Activated CD4-positive, alpha-beta T cell treated with anti-CD3 and anti-CD28 coated beads, Interleukin-2, amount 10 ng/mL, durations not matched to agents 24 days and 14 days (primary cell): ENCODE measurements at regions not wholly inside any gene's neighbourhood (a gene's known extent, or its start where the extent isn't known, plus 50 kb on each side); places are given as distances from the start of the nearest gene placed in this dataset.

Source experiments
- DNase-seq: peaks from one replicate; pipeline ENCODE4 v3.0.0; 2022
- H3K27ac Mint-ChIP-seq: one replicate; pipeline ENCODE4 v1.8.0; 2022; ENCODE audit warnings: mild to moderate bottlenecking, mixed read lengths
- H3K27me3 Mint-ChIP-seq: one replicate; pipeline ENCODE4 v1.8.0; 2022; ENCODE audit warnings: mixed read lengths
- H3K36me3 Mint-ChIP-seq: one replicate; pipeline ENCODE4 v1.8.0; 2022; ENCODE audit warnings: low read depth, mild to moderate bottlenecking, mixed read lengths
- H3K4me1 Mint-ChIP-seq: one replicate; pipeline ENCODE4 v1.8.0; 2021; ENCODE audit warnings: mixed read lengths
- H3K4me3 Mint-ChIP-seq: one replicate; pipeline ENCODE4 v1.8.0; 2022; ENCODE audit warnings: mild to moderate bottlenecking, moderate library complexity, mixed read lengths
- H3K9me3 Mint-ChIP-seq: one replicate; pipeline ENCODE4 v1.8.0; 2021; ENCODE audit warnings: mixed read lengths
- intact Hi-C: fragments of 100-400 bp; cut with micrococcal nuclease; formaldehyde crosslinking; loops from one replicate; pipeline ENCODE4 v1.15.1; 2023

GRCh38 chr3:113079218-113079961, 88.6 kb downstream of the GTPBP8 start:
- H3K4me3 Mint-ChIP-seq, result no peak overlapping the region
- H3K27ac Mint-ChIP-seq, result no peak overlapping the region
- no peaks in the 10 kb centered on the region for H3K4me1 Mint-ChIP-seq
- no peaks in the 10 kb centered on the region for H3K36me3 Mint-ChIP-seq
- DNase-seq, result no peak
- intact Hi-C loops, result no loop called here
- H3K9me3 Mint-ChIP-seq, result no peaks in the 10 kb centered on the region
- H3K27me3 Mint-ChIP-seq, result no peaks in the 10 kb centered on the region

- Mint-ChIP-seq H3K36me3 (no peaks in the 10 kb centered on the region), H3K4me1 (peaks cover 7% of the 10 kb centered on the region), H3K4me3 (no peak overlapping the region)
Measured at GRCh38 chr3:113084777-113085176, 94.0 kb downstream of the GTPBP8 start.

GRCh38 chr3:113086560-113087461, 96.0 kb downstream of the GTPBP8 start:
- intact Hi-C loops, result no loop called here
- Mint-ChIP-seq H3K9me3 (no peaks in the 10 kb centered on the region), H3K27ac (no peak overlapping the region), H3K4me1 (peaks cover 7% of the 10 kb centered on the region), H3K36me3 (no peaks in the 10 kb centered on the region), H3K27me3 (no peaks in the 10 kb centered on the region), H3K4me3 (no peak overlapping the region)
- no peak for DNase-seq

More at GRCh38 chr3:113084777-113085176, 94.0 kb downstream of the GTPBP8 start:
- Mint-ChIP-seq H3K9me3 (no peaks in the 10 kb centered on the region), H3K27ac (no peak overlapping the region), H3K27me3 (no peaks in the 10 kb centered on the region)
- no peak for DNase-seq
- intact Hi-C loops, result no loop called here

GRCh38 chr3:113088616-113089015, 97.8 kb downstream of the GTPBP8 start:
- Mint-ChIP-seq H3K4me3 (no peak overlapping the region), H3K36me3 (no peaks in the 10 kb centered on the region), H3K9me3 (no peaks in the 10 kb centered on the region), H3K27me3 (no peaks in the 10 kb centered on the region), H3K27ac (no peak overlapping the region), H3K4me1 (peaks cover 7% of the 10 kb centered on the region)
- no peak for DNase-seq
- intact Hi-C loops, result no loop called here

- Mint-ChIP-seq H3K27me3 (peaks cover 2% of the 10 kb centered on the region), H3K9me3 (no peaks in the 10 kb centered on the region), H3K4me1 (peaks cover 7% of the 10 kb centered on the region), H3K36me3 (no peaks in the 10 kb centered on the region), H3K4me3 (no peak overlapping the region), H3K27ac (no peak overlapping the region)
- no peak for DNase-seq
- intact Hi-C loops, result no loop called here
Measured at GRCh38 chr3:113091417-113091816, 100.6 kb downstream of the GTPBP8 start.

GRCh38 chr3:113092746-113093145, 102.0 kb downstream of the GTPBP8 start:
- no peak overlapping the region for H3K4me3 Mint-ChIP-seq
- no peak overlapping the region for H3K27ac Mint-ChIP-seq
- intact Hi-C loops, result no loop called here
- peaks cover 2% of the 10 kb centered on the region for H3K27me3 Mint-ChIP-seq
- DNase-seq, result no peak
- H3K4me1 Mint-ChIP-seq, result no peaks in the 10 kb centered on the region
- H3K9me3 Mint-ChIP-seq, result no peaks in the 10 kb centered on the region
- H3K36me3 Mint-ChIP-seq, result no peaks in the 10 kb centered on the region

GRCh38 chr3:113094337-113095221, 103.8 kb downstream of the GTPBP8 start:
- Mint-ChIP-seq H3K4me1 (no peaks in the 10 kb centered on the region), H3K27me3 (peaks cover 2% of the 10 kb centered on the region), H3K36me3 (no peaks in the 10 kb centered on the region), H3K9me3 (no peaks in the 10 kb centered on the region), H3K27ac (no peak overlapping the region), H3K4me3 (no peak overlapping the region)
- intact Hi-C loops, result no loop called here
- no peak for DNase-seq

- Mint-ChIP-seq H3K4me3 (no peak overlapping the region), H3K27me3 (peaks cover 2% of the 10 kb centered on the region), H3K27ac (no peak overlapping the region), H3K9me3 (no peaks in the 10 kb centered on the region), H3K36me3 (no peaks in the 10 kb centered on the region), H3K4me1 (no peaks in the 10 kb centered on the region)
- intact Hi-C loops, result no loop called here
- no peak for DNase-seq
Measured at GRCh38 chr3:113096188-113096892, 105.6 kb downstream of the GTPBP8 start.

GRCh38 chr3:113097960-113098447, 107.2 kb downstream of the GTPBP8 start:
- Mint-ChIP-seq H3K4me3 (no peak overlapping the region), H3K4me1 (no peaks in the 10 kb centered on the region), H3K9me3 (no peaks in the 10 kb centered on the region), H3K36me3 (no peaks in the 10 kb centered on the region), H3K27me3 (peaks cover 2% of the 10 kb centered on the region), H3K27ac (no peak overlapping the region)
- DNase-seq, result no peak
- intact Hi-C loops, result no loop called here

- H3K4me3 Mint-ChIP-seq, result no peak overlapping the region
- no peaks in the 10 kb centered on the region for H3K9me3 Mint-ChIP-seq
- H3K36me3 Mint-ChIP-seq, result no peaks in the 10 kb centered on the region
- no peak for DNase-seq
- no peak overlapping the region for H3K27ac Mint-ChIP-seq
- H3K27me3 Mint-ChIP-seq, result no peaks in the 10 kb centered on the region
- intact Hi-C loops, result no loop called here
- peaks cover 6% of the 10 kb centered on the region for H3K4me1 Mint-ChIP-seq
Measured at GRCh38 chr3:113100063-113100462, 109.3 kb downstream of the GTPBP8 start.

GRCh38 chr3:113103588-113103987, 107.8 kb upstream of the BOC start:
- Mint-ChIP-seq H3K4me3 (no peak overlapping the region), H3K9me3 (no peaks in the 10 kb centered on the region), H3K4me1 (peaks cover 8% of the 10 kb centered on the region), H3K27me3 (no peaks in the 10 kb centered on the region), H3K27ac (no peak overlapping the region), H3K36me3 (no peaks in the 10 kb centered on the region)
- DNase-seq, result no peak
- intact Hi-C loops, result no loop called here

- Mint-ChIP-seq H3K4me1 (peaks cover 8% of the 10 kb centered on the region), H3K27me3 (no peaks in the 10 kb centered on the region), H3K36me3 (no peaks in the 10 kb centered on the region), H3K27ac (no peak overlapping the region), H3K9me3 (no peaks in the 10 kb centered on the region), H3K4me3 (no peak overlapping the region)
- no peak for DNase-seq
- intact Hi-C loops, result no loop called here
Measured at GRCh38 chr3:113104357-113105092, 106.8 kb upstream of the BOC start.

GRCh38 chr3:113105093-113105449, 106.3 kb upstream of the BOC start:
- Mint-ChIP-seq H3K4me1 (peaks cover 8% of the 10 kb centered on the region), H3K4me3 (no peak overlapping the region), H3K27ac (no peak overlapping the region), H3K27me3 (no peaks in the 10 kb centered on the region), H3K36me3 (no peaks in the 10 kb centered on the region), H3K9me3 (no peaks in the 10 kb centered on the region)
- intact Hi-C loops, result no loop called here
- no peak for DNase-seq
